ENCODE measurements at regions not wholly inside any gene's neighbourhood (a gene's known extent, or its start where the extent isn't known, plus 50 kb on each side); places are given as distances from the start of the nearest gene placed in this dataset.

- no peak overlapping the region for H3K4ac ChIP-seq (ENCODE audit: low read depth, low read length)
- H2BK12ac ChIP-seq (ENCODE audit: insufficient read length, low read depth, low read length), result no peak overlapping the region
- Mint-ChIP-seq H3K9me3 (peaks cover 10 to 11% of the 10 kb centered on the region in 2 experiments), H3K27me3 (ENCODE audit: low read depth) (no peaks in the 10 kb centered on the region), H3K4me1 (peaks cover 14 to 19% of the 10 kb centered on the region in 2 experiments), H3K4me3 (no peak overlapping the region), H3K27ac (no peak overlapping the region), H3K36me3 (ENCODE audit: insufficient read depth in 1 of 3, low read depth in 3 of 3) (peaks cover 11 to 28% (median 19%) of the 10 kb centered on the region in 3 experiments)
- H3K23me2 ChIP-seq (ENCODE audit: insufficient read length, low read depth, low read length, poor library complexity, severe bottlenecking), result no peaks in the 10 kb centered on the region
- H3K27me3 ChIP-seq (ENCODE audit: insufficient read depth, low read length), result no peaks in the 10 kb centered on the region
- no peak for TF ChIP-seq CTCF (conservative IDR thresholded peaks at IDR 0.05)
- H3K9ac ChIP-seq (ENCODE audit: extremely low read depth, insufficient read length, low read length), result no peak overlapping the region
- no peaks in the 10 kb centered on the region for H4K20me1 ChIP-seq (ENCODE audit: control insufficient read depth, insufficient read depth, insufficient read length)
- no peak overlapping the region for H3T11ph ChIP-seq (ENCODE audit: low read length)
- H3K4me2 ChIP-seq (ENCODE audit: insufficient read depth, insufficient read length, low read length), result no peak overlapping the region
- H3K9me3 ChIP-seq (ENCODE audit: control insufficient read depth, low read depth, low read length), result no peaks in the 10 kb centered on the region
- no peaks in the 10 kb centered on the region for H3K79me2 ChIP-seq (ENCODE audit: insufficient read depth, low read length)
- no peaks in the 10 kb centered on the region for H3K79me1 ChIP-seq (ENCODE audit: insufficient read depth, low read depth, low read length, poor library complexity, severe bottlenecking)
- H2AFZ ChIP-seq (ENCODE audit: low read length), result no peak overlapping the region
- no CpG with 5 or more reads among the region's 7 CpGs for WGBS (ENCODE audit: extremely low coverage, insufficient read length, low lambda C conversion rate)
- H3K14ac ChIP-seq (ENCODE audit: insufficient read depth, low read length), result no peak overlapping the region
- H4K5ac ChIP-seq (ENCODE audit: insufficient read length, low read depth, low read length), result no peak overlapping the region
- no peak overlapping the region for H3K56ac ChIP-seq (ENCODE audit: insufficient read length, low read depth, low read length)
- H2BK120ac ChIP-seq (ENCODE audit: low read depth, low read length, poor library complexity, severe bottlenecking), result no peak overlapping the region
- DNase-seq, result no peak
- no peak overlapping the region for H3K27ac ChIP-seq (ENCODE audit: insufficient read length, low read depth, low read length)
- no peaks in the 10 kb centered on the region for H3K4me1 ChIP-seq (ENCODE audit: insufficient read depth, low read length)
- H3K18ac ChIP-seq (ENCODE audit: insufficient read length, low read depth, low read length), result no peak overlapping the region
- H2AK5ac ChIP-seq (ENCODE audit: insufficient read length, low read length), result no peak overlapping the region
- no peak overlapping the region for H2BK15ac ChIP-seq (ENCODE audit: low read depth, low read length)
- no peak overlapping the region for H3K23ac ChIP-seq (ENCODE audit: insufficient read length, low read depth, low read length)
- no peak overlapping the region for H2BK5ac ChIP-seq (ENCODE audit: insufficient read length, low read length)
- H4K91ac ChIP-seq (ENCODE audit: insufficient read length, low read depth, low read length), result no peak overlapping the region
- no peak overlapping the region for H4K8ac ChIP-seq (replicated peaks; ENCODE audit: insufficient read length, low read depth, low read length)
- no peak overlapping the region for H2BK20ac ChIP-seq (ENCODE audit: low read depth, low read length, poor library complexity, severe bottlenecking)
Measured at GRCh38 chr13:50417597-50417996, 402.4 kb downstream of the KCNRG start.

Data from H9 (cell line).